ENCODE measurements at regions not wholly inside any gene's neighbourhood (a gene's known extent, or its start where the extent isn't known, plus 50 kb on each side); places are given as distances from the start of the nearest gene placed in this dataset.
A peak's percentile ranks its signal among the peaks of the same experiment; 100 is the strongest.

DNA sequence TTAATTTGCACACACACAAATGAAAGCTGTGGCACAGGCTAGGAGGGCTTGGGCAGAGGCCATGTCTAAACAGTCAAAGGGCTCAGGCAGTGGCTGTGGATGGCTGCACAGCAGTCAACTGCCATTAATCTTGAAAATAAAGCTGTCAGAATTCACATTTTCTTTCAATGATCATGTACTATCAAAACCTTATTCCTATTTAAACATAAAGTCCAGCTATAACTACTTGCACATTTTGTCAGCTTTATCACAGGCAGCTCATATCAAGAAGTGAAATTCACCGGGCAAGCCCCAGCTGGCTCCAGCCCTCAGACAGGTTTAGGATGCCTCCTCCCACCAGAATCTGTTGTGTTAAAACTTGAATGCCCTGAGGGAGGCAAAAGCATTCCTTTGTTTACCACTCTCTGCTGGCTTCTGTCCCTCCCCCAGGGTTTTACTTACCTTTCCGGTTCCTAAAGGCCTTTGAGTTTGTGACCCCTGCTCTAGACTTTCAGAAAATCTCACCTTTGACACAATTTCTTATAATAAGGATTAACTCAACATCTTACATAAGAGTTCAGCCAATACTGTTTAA is 54.9 kb upstream of the GRAMD2B start:
- no peak for DNase-seq

DNA sequence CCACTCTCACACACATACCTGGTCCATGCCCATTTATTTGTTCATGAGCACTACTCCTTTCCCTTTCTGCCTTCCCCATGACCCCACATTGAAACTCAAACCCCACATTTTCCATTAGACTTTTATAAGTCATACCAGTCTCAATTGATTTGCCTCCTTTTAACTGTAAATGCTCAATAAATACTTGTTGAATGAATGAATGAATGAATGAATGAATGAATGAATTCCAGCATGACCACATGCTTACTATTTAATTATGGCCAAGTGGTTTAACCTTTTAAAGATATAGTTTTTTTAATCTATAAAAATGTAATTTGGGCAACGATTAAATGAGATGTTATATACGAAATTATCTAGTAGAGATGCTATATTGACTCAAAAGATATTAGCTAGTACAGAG is 54.1 kb upstream of the GRAMD2B start:
- no peak for DNase-seq

DNA sequence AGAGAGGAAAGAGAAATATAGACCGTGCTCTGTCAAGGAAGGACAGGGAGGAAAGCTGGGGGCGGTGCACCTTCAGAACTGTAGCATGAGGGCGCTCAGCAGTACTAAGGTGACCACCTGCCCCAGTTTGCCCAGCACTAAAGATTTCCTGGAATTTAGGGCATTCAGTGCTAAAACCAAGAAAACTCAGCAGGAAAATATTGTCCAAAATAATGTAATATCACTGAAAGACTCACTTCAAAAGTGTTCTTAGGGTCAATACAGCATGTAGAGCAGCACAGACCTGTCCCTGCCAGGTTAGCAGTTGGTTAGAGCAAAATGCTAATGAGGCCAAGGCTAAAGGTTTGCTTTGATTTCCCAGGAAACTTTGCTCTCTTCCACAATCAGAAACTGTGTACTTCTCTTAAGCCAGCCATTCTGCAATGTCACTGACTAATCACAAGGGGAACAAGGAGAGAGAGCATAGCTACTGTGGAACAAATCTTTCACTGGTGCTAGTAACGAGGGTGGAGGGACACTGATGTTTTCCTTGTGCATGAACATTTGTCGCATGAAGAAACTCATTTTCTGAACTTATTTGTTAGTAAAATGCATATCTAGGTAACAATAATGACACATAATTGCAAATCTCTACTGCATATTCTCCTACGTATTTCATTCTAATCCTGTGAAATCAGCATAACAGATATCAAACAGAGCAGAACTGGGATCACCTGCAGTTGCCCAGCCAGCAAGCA is 53.0 kb upstream of the GRAMD2B start:
- DNase-seq = no peak

GRCh38 chr5:126370796-126371718 is 52.2 kb upstream of the GRAMD2B start:
- DNase-seq = no peak

DNA sequence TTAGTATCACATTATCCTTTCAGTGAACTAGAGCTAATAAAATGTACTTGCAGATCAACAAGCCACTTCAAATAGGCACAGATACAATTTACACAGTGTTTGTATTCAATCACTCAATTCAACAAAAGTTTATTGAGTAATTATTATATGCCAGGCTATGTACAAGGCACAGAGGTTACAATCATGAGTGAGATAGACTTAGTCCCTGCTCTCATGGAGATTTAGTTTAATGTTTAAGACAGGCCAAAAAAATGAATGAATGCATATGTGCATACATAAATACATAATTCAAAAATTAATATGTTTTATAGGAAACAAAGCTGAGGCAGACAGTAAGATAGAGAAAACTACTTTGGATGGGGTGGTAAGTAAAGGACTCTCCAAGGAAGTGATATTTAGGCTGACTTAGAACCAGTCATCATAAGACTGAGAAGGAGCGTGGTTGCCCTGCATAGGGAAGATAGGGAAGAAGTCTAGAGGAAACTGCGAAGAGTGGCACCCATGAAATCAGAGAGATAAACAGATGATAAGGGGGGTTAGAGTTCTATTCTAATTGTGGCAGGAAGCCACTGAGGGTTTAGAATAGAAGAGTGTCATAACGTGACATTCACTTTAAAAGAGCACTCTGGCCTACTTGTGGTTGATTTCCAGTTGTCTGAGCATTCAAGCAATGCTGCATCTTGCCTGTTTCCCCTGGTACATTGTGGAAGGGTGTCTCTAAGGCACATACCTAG is 49.7 kb upstream of the GRAMD2B start:
- peak; percentile 12 for DNase-seq

Measured in CD4-positive, alpha-beta T cell treated with Interleukin-17A for 4 hours (primary cell).